ENCODE measurements at regions not wholly inside any gene's neighbourhood (a gene's known extent, or its start where the extent isn't known, plus 50 kb on each side); places are given as distances from the start of the nearest gene placed in this dataset.

GRCh38 chr10:44809647-44810046, 101.5 kb upstream of the TMEM72 start:
- no peaks in the 10 kb centered on the region for H3K27me3 Mint-ChIP-seq (ENCODE audit: unreplicated experiment)
- DNase-seq = no peak
- H3K4me3 Mint-ChIP-seq (ENCODE audit: unreplicated experiment) = no peak overlapping the region
- no peaks in the 10 kb centered on the region for H3K4me1 Mint-ChIP-seq (ENCODE audit: low read depth, unreplicated experiment)
- H3K36me3 Mint-ChIP-seq (ENCODE audit: unreplicated experiment) = no peaks in the 10 kb centered on the region
- no peak overlapping the region for H3K27ac Mint-ChIP-seq (ENCODE audit: unreplicated experiment)
- no peaks in the 10 kb centered on the region for H3K9me3 Mint-ChIP-seq (ENCODE audit: unreplicated experiment)
- no peak for TF ChIP-seq CTCF (IDR thresholded peaks at IDR 0.05; ENCODE audit: partially characterized antibody, unreplicated experiment)

- Mint-ChIP-seq H3K27ac (ENCODE audit: unreplicated experiment) (no peak overlapping the region), H3K9me3 (ENCODE audit: unreplicated experiment) (no peaks in the 10 kb centered on the region), H3K36me3 (ENCODE audit: unreplicated experiment) (no peaks in the 10 kb centered on the region), H3K4me1 (ENCODE audit: low read depth, unreplicated experiment) (no peaks in the 10 kb centered on the region), H3K4me3 (ENCODE audit: unreplicated experiment) (no peak overlapping the region), H3K27me3 (ENCODE audit: unreplicated experiment) (no peaks in the 10 kb centered on the region)
- no peak for TF ChIP-seq CTCF (IDR thresholded peaks at IDR 0.05; ENCODE audit: partially characterized antibody, unreplicated experiment)
- DNase-seq = no peak
Observed at GRCh38 chr10:44811072-44811471, 100.1 kb upstream of the TMEM72 start.

DNA sequence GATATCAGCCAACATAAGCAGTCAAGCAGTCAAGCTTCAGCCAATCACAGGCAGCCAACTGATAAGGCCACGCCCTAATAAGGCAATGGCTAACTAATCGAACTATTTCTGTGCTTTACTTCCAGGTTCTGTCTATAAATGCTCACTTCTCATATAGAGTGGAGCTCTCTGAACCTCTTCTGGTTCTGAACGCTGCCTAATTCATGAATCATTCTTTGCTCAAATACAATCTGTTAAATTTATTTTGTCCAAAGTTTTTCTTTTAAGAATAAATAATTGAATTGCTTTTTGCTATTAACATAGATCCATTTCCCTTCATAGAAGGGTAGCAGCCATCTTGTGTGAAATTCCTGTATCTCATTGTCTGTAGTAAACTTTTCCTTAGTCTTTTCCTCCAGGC, 97.9 kb upstream of the TMEM72 start:
- Mint-ChIP-seq H3K9me3 (ENCODE audit: unreplicated experiment) (no peaks in the 10 kb centered on the region), H3K27ac (ENCODE audit: unreplicated experiment) (no peak overlapping the region), H3K4me3 (ENCODE audit: unreplicated experiment) (no peak overlapping the region), H3K27me3 (ENCODE audit: unreplicated experiment) (peaks cover 2% of the 10 kb centered on the region), H3K4me1 (ENCODE audit: low read depth, unreplicated experiment) (no peaks in the 10 kb centered on the region), H3K36me3 (ENCODE audit: unreplicated experiment) (no peaks in the 10 kb centered on the region)
- DNase-seq = no peak
- TF ChIP-seq CTCF (IDR thresholded peaks at IDR 0.05; ENCODE audit: partially characterized antibody, unreplicated experiment) = no peak

GRCh38 chr10:44814929-44815328, 96.2 kb upstream of the TMEM72 start:
- Mint-ChIP-seq H3K27ac (ENCODE audit: unreplicated experiment) (no peak overlapping the region), H3K27me3 (ENCODE audit: unreplicated experiment) (peaks cover 2% of the 10 kb centered on the region), H3K36me3 (ENCODE audit: unreplicated experiment) (no peaks in the 10 kb centered on the region), H3K9me3 (ENCODE audit: unreplicated experiment) (no peaks in the 10 kb centered on the region), H3K4me3 (ENCODE audit: unreplicated experiment) (no peak overlapping the region), H3K4me1 (ENCODE audit: low read depth, unreplicated experiment) (no peaks in the 10 kb centered on the region)
- TF ChIP-seq CTCF (IDR thresholded peaks at IDR 0.05; ENCODE audit: partially characterized antibody, unreplicated experiment) = no peak
- DNase-seq = no peak

DNA sequence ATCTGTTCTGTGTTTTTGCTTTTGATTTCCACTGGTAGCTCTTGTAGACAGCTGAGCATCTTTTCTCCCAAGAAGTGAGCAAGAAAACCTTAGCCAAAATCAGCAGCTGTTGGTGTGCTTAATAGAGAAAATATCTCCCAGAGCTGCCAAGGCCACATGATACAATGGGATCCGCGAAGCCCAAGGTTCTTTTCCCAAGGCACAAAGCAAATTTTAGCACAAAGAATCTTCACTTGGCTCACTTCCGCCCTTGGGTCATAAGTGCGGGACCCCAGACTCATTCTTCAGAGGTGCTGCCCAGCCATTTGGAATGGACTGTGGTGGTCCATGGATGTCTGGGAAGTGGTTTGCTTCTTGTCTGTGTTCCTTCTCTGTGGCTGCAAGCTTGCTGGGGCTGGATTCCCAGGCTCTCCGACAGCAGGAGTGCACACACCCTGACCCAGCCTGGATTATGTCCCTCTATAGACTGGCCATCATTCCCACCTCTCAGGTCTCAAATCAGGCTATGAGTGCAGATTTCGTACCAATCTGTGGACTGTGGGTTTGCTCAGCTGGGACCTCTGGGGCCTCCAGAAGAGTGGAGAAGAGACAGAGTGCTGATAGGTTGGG, 93.0 kb upstream of the TMEM72 start:
- TF ChIP-seq CTCF (IDR thresholded peaks at IDR 0.05; ENCODE audit: partially characterized antibody, unreplicated experiment) = no peak
- peaks cover 2% of the 10 kb centered on the region for H3K27me3 Mint-ChIP-seq (ENCODE audit: unreplicated experiment)
- H3K4me3 Mint-ChIP-seq (ENCODE audit: unreplicated experiment) = no peak overlapping the region
- no peaks in the 10 kb centered on the region for H3K36me3 Mint-ChIP-seq (ENCODE audit: unreplicated experiment)
- no peaks in the 10 kb centered on the region for H3K4me1 Mint-ChIP-seq (ENCODE audit: low read depth, unreplicated experiment)
- H3K27ac Mint-ChIP-seq (ENCODE audit: unreplicated experiment) = no peak overlapping the region
- no peaks in the 10 kb centered on the region for H3K9me3 Mint-ChIP-seq (ENCODE audit: unreplicated experiment)
- DNase-seq = no peak

Data from glutamatergic neuron (in vitro differentiated cells).